NCI-H1417 treated with DMSO at 0.1 percent for 48 hours (cell line): ENCODE measurements at regions not wholly inside any gene's neighbourhood (a gene's known extent, or its start where the extent isn't known, plus 50 kb on each side); places are given as distances from the start of the nearest gene placed in this dataset.
"Not testable (repeated sequence)": the region's sequence is repeated elsewhere in the genome, so short reads cannot be mapped to it uniquely, and the experiment has no call there.

Experiments
- DNase-seq: peaks from one replicate; lab custom pipeline; 2025; lab: John Stamatoyannopoulos, UW

- no peak for DNase-seq
These were observed 378.1 kb upstream of the SORCS1 start for GRCh38 chr10:107542607-107543006.

- DNase-seq, result no peak
These were observed 377.5 kb upstream of the SORCS1 start for GRCh38 chr10:107542016-107542415.

DNA sequence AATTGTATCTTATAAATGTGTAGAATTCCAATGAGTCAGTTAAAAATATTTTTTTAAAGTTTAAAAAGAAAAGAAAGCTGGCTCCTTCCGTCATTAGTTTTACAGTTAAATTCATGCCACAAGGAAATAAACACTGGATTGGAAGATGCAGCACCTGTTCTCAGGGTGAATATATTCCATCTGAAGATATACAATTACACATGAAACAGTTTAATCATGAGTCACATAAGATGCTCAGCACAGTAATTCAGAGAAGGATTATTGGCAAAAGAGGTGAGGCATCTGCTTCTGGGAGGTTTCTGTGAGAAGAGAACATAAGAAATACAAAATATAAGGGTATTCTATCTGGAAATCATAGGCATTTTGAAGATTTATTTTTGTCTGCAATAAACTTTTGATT, 376.5 kb upstream of the SORCS1 start:
- DNase-seq, result no peak

GRCh38 chr10:107529350-107529749, 364.8 kb upstream of the SORCS1 start:
- DNase-seq, result no peak

GRCh38 chr10:107520348-107520747, 355.8 kb upstream of the SORCS1 start:
- no peak for DNase-seq

DNA sequence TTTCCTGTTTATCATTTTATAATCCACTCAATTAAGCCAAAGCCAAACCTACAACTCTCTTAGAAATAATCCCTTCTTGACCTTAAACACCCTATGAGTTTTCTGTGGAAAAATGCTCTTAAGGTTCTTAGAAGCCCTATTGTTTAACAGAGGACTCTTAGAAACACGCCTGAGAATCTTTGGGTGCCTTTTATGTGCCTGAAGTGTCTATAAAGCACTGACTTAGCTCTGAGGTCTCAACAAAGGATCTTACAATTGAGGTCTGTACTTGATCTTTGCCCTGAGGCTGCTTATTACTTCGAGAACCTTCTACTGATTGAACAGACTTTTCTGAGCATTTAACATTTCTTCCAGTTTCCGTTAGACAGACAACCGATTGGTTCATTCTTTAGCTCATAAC, 353.3 kb upstream of the SORCS1 start:
- DNase-seq, result no peak

DNA sequence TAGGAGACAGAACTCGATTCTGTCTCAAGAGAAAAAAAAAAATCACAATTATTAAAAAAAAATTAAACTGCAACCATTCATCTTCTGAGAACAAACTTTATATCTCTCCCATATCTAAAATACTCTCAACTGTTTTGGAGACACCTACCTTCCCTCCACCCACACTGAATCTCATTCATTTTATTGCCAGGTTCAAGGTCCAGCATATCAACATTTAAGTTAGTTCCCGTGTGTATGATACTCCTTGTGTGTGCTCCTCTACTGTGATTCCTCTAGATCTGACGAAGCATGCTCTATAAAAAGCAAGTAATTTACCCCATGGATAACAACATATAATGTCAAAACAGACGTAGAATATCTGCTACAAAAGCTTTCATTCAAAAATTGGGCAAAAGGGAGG, 351.8 kb upstream of the SORCS1 start:
- DNase-seq, result no peak

DNA sequence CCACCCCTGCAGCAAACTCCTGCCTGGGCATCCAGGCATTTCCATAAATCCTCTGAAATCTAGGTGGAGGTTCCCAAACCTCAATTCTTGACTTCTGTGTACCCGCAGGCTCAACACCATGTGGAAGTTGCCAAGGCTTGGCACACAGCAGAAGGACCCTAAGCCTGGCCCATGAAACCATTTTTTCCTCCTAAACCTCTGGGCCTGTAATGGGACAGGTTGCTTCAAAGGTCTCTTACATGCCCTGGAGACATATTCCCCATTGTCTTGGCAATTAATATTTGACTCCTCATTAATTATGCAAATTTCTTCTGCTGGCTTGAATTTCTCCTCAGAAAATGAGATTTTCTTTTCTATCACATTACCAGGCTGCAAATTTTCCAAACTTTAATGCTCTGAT, 339.5 kb upstream of the SORCS1 start:
- DNase-seq, result not testable (repeated sequence)

GRCh38 chr10:107502229-107502985, 337.9 kb upstream of the SORCS1 start:
- DNase-seq, result no peak

DNA sequence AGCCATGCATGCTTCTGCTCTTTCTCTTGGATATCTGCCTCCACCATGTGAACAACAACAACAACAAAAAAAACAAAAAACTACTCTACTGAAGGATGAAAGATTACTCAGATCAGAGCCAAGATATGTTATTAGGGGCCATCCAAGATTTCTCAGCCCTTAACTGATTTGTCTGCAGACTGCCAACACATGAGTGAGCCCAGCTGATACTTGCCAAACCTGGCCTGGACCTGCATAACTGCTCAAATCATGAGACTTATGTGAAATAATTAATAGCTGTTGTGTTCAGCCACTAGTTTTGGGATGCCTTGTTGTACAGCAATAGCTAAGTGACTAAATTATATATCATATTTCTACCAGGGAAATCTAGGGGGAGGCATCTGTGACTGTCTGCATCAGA, 334.5 kb upstream of the SORCS1 start:
- DNase-seq, result no peak

DNA sequence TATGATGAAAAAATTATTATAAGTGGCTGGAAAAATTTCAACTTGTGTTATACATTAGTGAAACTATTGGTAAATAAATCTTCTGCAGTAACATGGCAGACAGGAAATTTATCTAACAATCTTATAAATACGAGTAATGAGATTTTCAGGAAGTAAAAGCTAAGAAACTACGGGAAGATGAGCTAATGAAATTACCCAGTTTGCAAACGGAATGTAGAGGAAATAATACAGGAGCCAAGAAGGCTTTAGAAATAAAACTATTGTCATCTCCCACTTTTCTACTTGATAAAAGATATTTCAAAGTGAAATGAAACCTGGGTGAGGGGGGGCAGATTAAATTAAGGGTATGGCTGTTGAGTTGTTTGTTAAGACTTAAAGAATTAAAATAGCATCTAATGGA, 332.5 kb upstream of the SORCS1 start:
- DNase-seq, result no peak

- no peak for DNase-seq
These were observed 332.1 kb upstream of the SORCS1 start for GRCh38 chr10:107496594-107496993.

- DNase-seq, result no peak
These were observed 327.9 kb upstream of the SORCS1 start for GRCh38 chr10:107492389-107492788.

DNA sequence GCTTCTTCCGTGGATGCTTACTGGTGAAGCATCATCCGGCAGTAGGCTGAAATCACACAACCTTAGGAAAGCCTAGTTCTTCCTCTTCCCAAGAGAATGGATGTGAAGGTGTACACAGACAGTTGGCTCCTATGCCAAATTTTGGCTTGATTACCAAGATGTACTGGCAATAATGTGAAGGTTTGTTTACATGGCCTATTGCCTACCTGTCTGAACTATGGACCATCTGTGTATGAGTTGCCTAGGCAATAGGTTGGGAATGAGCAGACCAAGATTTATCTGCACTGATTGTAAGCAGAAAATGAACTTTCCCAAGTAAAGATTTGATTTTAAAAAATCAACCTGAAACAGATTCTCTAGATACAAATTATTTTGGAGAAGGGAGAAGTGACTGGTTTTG, 325.9 kb upstream of the SORCS1 start:
- DNase-seq, result no peak

- no peak for DNase-seq
These were observed 322.8 kb upstream of the SORCS1 start for GRCh38 chr10:107487284-107487683.

DNA sequence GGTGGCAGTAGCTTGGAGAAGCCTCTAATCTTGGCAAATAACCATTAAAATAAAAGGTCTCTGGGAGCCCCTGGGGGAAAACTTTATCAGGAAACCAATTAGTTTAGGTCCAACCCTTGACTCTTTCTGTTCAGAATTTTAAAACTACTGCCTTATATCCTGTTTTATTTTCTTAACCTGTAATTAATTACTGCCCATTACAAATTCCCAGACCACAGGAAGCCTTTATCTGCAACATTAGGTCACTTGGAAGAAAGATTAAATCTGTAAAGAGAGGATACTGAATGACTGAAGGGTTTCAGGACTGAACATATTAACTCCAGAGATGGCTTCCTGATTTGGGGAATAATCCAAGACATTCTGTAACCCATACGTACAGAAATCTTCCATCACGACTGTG, 320.5 kb upstream of the SORCS1 start:
- DNase-seq, result no peak

DNA sequence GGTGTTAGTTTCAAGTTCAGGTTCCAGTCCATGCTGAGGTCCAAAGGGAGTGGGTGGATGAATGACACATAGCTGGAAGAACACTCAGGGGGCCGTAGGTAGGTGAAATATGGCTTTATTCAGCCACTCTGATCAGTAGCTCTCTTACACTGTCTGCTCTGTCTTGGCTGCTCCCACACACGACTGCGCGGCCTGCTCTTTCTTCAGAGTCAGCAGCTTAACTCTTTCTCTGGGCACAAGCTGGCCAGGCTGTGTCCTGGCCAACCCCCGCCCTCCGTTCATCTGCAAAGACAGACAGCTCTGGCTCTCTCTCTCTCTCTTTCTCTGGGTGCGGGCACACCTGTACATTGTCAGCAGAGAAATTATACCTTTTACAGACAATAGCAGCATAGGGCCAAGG, 317.4 kb upstream of the SORCS1 start:
- DNase-seq, result no peak

GRCh38 chr10:107481224-107481623, 316.7 kb upstream of the SORCS1 start:
- no peak for DNase-seq

GRCh38 chr10:107480781-107481180, 316.3 kb upstream of the SORCS1 start:
- no peak for DNase-seq

DNA sequence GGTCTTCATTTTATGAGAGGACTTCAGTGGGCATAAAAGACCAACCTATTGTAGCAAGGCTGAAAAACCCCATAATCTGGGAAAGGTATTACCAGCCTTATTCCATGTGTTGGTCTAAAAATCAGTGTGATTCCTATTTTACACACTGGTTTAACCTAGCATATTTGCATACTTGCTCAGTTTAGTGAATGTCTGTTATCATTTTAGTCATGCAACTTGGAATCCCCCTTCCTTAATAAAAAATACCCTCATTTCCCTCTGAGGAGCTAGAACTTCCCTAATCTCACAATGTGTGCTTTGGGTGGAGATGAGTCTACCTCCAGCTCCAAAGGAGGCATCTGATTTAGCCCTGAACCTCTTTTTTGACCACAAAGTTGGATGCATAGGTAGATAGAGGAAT, 312.8 kb upstream of the SORCS1 start:
- no peak for DNase-seq

DNA sequence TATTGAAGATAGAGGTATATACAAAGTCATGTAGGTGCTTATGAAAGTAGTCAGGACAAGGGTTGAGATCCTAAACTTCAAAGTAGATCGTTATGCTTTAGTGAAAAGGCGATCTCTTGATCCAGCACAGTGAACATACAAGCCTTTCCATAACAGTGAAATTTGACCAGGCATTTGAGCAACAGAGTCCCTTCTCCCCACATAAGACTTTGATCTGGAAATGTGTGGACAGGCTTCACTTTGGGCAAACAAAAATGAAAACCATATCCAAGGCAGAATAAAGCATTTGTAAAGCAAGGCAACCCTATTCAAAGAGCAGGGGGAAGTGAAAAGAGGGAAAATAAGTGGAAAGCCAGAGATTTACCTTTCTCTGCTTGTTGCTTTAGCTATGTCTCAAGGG, 311.9 kb upstream of the SORCS1 start:
- DNase-seq, result no peak

DNA sequence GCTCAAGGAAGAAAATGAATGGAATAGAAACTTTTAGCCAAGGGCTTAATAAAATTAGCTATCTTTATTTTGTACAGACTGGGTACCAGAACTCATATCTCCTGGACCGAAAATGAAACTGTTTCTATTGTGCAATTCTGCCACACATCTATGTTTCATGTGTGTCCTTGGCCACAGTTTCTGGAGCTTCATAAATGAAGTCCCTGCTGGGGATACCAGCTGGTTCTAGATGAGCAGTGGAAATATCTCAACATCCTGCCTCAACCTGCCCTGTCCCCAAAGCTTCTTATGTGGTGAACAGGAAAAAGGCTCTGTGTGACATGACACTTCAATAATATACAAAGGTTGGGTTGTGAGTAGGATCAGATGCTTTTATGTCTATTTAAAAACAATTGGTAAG, 310.1 kb upstream of the SORCS1 start:
- DNase-seq, result no peak

DNA sequence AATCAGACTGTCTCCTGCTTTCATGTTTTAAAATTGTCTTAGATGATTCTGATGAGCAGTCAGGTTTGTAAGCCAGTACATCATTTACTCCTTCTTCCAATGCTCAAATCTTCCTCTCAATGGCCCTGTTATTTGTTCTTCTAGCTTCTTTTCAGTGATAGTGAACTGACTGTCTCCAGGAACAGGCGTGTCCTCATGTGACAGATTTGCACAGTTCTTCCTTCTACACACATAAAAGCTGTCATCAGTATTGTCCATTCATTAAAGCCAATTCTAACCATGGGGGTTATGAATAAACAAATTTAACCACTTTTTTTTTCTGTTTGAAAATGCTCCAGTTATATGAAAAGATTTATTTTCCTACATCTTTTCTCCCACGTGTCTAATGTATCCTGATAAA, 308.7 kb upstream of the SORCS1 start:
- DNase-seq, result no peak

GRCh38 chr10:107471911-107472310, 307.4 kb upstream of the SORCS1 start:
- DNase-seq, result no peak

DNA sequence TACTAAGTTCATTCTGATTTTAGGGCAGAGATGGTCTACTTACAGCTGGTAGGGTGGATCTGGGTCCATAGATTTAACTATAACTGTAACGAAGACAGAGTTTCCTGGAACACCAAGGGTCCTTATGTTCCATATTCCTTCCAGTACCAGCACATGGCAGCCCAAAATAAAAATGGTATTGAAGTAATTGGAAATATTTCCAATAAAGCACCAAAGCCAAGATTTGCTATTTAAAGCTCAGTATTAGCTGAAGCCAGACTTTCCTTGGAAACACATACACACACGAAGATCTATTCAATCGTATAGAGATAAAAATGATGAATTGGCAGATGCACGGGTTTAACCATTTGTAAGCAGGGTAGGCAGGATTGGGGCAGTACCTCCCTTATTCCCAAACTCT, 289.1 kb upstream of the SORCS1 start:
- no peak for DNase-seq
